Mucosa of rectum (tissue), 2 donors: ENCODE measurements at regions not wholly inside any gene's neighbourhood (a gene's known extent, or its start where the extent isn't known, plus 50 kb on each side); places are given as distances from the start of the nearest gene placed in this dataset.
A peak's percentile ranks its signal among the peaks of the same experiment; 100 is the strongest.

Source experiments
- H3K27ac ChIP-seq, 2 donors: one replicate each; pipeline ENCODE4 v1.7.0; 2013; ENCODE audit warnings: inconsistent platforms in 2 of 2, low read depth in 2 of 2, low read length in 2 of 2
- H3K27me3 ChIP-seq, 2 donors: one replicate each; pipeline ENCODE4 v1.7.0; 2013; ENCODE audit warnings: low read length in 2 of 2; ENCODE audit not compliant: control insufficient read depth in 2 of 2, insufficient read depth in 2 of 2
- H3K36me3 ChIP-seq, 2 donors: one replicate each; pipeline ENCODE4 v1.7.0; 2013; ENCODE audit warnings: low read length in 2 of 2; ENCODE audit not compliant: control insufficient read depth in 2 of 2, insufficient read depth in 2 of 2
- H3K4me1 ChIP-seq, 2 donors: one replicate each; pipeline ENCODE4 v1.7.0; 2013; ENCODE audit warnings: low read length in 2 of 2, mild to moderate bottlenecking in 1 of 2; ENCODE audit not compliant: control insufficient read depth in 2 of 2, insufficient read depth in 2 of 2
- H3K4me3 ChIP-seq, 2 donors: one replicate each; pipeline ENCODE4 v1.7.0; 2013; ENCODE audit warnings: low read length in 2 of 2
- H3K9ac ChIP-seq, 2 donors: one replicate each; pipeline ENCODE4 v1.7.0; 2013; ENCODE audit warnings: low read length in 2 of 2, low read depth in 1 of 2, mild to moderate bottlenecking in 1 of 2
- H3K9me3 ChIP-seq, 2 donors: one replicate each; pipeline ENCODE4 v1.7.0; 2013; ENCODE audit warnings: low read length in 2 of 2; ENCODE audit not compliant: control insufficient read depth in 2 of 2
- donor health status: healthy.
- donor health status: Normal muscosa, but diverticular disease.

DNA sequence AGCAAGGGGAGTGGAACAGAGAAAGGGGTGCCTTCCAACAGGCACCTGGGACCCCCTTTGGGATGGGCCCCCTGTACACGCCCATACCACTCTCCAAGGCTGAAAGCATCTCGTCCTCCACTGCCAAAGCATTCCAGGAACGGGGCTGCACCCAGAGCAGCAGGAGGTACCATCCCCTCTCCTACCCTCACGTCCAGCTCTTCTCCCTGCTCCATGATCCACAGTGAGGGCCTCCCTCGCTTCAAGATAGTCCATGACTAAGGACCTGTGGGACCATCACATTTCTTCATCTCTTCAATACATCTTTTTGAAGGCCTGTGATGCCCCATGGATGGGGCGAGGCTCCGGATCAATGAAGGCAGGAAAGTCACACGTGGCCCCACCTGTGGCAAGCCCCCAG is 209.9 kb downstream of the ANKRD60 start:
- Histone ChIP-seq H3K9me3 (no peaks in the 10 kb centered on the region), H3K27me3 (no peaks in the 10 kb centered on the region), H3K36me3 (no peaks in the 10 kb centered on the region), H3K4me3 (no peak overlapping the region), H3K27ac (no peak overlapping the region), H3K9ac (no peak overlapping the region), H3K4me1 (peaks cover 0 to 9% of the 10 kb centered on the region in 2 donors)

DNA sequence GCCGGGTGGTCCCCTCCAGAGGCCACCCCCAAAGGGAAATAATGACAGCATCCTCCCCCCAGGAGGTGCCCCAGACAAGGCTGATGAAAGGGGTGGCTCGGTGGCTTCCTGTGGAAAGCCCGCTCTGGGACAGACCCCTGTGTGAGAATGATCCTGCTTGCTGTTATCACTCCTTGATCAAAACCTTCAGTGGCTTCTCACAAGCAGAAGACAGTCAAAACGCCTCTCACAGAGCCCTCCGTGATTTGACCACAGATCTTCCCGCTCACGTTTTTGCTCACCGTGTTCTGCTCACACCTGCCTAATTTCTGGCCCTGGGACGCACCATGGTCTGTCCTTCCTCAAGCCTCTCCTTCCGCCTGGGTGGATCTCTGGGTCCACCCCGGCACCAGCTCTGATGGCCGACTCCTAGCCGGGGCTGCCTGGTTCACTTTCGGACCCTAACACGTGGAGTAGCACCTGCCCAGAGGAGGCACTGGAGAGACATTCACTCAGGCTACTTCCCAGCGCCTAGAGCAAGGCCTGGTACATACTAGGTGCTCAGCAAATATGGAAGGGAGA is 210.4 kb downstream of the ANKRD60 start:
- H3K4me1 ChIP-seq = peaks cover 0 to 9% of the 10 kb centered on the region in 2 donors
- H3K9ac ChIP-seq = no peak overlapping the region
- H3K27ac ChIP-seq = peak overlapping the region; percentile 24 to 39

DNA sequence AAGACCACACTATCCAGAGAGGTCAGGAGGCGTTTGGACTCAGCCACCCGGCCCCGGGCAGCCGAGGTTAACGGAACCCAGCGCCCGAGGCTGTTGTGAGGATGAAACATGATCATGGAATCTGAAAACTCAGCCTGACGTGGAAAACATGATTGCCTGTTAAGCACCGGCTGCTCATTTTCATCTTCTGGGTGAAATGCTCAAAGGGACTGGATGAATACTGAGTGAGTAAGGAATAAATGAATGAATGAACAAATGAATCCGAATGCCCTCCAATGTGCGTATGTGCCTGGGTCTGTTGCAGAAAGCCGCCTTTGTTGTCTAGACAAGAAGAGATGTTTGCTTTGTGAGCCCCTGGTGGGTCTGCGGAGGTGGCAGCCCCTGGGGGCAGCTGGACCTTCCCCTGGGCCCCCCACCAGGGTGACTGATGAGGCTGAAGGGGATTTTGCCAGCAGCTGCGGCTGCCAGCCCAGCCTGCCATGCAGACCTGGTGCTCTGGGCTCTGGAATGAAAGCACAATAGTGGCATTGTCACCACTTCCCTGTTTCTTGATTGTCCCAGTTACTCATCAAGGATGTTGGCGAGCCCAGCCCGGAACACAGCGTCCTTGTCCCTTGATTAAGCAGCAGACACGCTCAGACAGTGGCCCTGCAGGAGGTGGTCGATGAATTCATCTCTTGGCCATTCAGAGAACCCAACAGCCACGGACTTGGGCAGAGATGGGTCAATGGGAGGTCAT is 211.1 kb downstream of the ANKRD60 start:
- Histone ChIP-seq H3K36me3 (no peaks in the 10 kb centered on the region), H3K27me3 (no peaks in the 10 kb centered on the region), H3K9ac (peak overlapping the region in 1 of 2 donors; percentile 50), H3K4me1 (peaks cover 0 to 9% of the 10 kb centered on the region in 2 donors), H3K27ac (peak overlapping the region; percentile 35 to 69), H3K4me3 (no peak overlapping the region), H3K9me3 (no peaks in the 10 kb centered on the region)

More for the DNA sequence above, 210.4 kb downstream of the ANKRD60 start:
- Histone ChIP-seq H3K27me3 (no peaks in the 10 kb centered on the region), H3K9me3 (no peaks in the 10 kb centered on the region), H3K36me3 (no peaks in the 10 kb centered on the region), H3K4me3 (no peak overlapping the region)

DNA sequence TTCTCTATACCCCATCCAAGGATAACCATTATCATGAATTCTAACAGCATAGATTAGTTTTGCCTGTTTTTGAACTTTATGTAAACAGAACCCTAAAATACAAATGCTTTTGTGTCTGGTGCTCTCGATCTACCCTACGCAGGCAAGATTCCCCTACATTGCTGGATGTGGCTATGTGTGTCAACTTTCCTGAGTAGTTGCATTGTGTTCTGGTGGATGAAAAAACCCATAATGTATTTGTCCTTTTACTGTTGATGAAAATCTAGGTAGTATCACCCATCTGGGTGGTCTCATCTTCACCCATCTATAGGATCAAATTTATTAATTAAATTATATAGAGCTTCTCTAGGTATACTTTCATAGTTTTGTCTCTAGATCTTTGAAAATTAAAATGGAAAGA is 211.7 kb downstream of the ANKRD60 start:
- no peaks in the 10 kb centered on the region for H3K27me3 ChIP-seq
- H3K36me3 ChIP-seq = no peaks in the 10 kb centered on the region
- peaks cover 0 to 9% of the 10 kb centered on the region in 2 donors for H3K4me1 ChIP-seq
- H3K9me3 ChIP-seq = no peaks in the 10 kb centered on the region
- H3K27ac ChIP-seq = no peak overlapping the region
- no peak overlapping the region for H3K9ac ChIP-seq
- no peak overlapping the region for H3K4me3 ChIP-seq

DNA sequence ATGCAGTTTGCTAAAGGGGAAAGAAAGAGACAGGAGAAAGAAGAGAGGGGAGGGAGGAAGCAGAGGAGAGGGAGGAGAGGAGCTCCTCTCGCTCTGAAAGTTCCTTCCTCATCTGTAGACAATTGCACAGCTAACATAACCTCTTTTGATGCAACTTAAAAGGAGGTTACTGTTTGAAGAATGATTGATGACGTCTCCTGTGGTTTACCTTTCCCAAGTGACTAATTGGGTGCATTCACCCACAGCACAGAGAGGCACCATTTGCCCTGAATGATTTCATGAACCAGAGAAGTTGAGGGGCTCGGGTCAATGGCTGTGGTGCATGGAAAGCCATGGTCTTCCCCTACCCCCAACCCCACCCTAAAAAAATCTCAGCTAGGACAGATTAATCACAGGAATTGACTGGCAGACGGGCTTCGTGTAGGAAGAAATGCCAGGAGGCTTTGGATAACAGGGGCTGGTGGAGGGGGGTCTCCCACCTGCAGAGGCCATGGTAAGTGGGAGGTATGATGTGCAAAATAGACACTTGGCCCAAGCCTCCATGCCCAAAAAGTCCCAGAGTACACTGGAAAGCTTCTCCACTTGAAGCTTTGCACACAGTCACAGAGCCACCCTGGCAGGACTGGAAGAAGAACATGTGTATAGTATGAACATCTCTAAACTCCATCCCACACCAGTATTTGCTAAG is 213.7 kb downstream of the ANKRD60 start:
- Histone ChIP-seq H3K27ac (no peak overlapping the region), H3K9ac (no peak overlapping the region), H3K4me3 (no peak overlapping the region), H3K4me1 (peaks cover 0 to 9% of the 10 kb centered on the region in 2 donors), H3K9me3 (no peaks in the 10 kb centered on the region), H3K27me3 (no peaks in the 10 kb centered on the region), H3K36me3 (no peaks in the 10 kb centered on the region)

DNA sequence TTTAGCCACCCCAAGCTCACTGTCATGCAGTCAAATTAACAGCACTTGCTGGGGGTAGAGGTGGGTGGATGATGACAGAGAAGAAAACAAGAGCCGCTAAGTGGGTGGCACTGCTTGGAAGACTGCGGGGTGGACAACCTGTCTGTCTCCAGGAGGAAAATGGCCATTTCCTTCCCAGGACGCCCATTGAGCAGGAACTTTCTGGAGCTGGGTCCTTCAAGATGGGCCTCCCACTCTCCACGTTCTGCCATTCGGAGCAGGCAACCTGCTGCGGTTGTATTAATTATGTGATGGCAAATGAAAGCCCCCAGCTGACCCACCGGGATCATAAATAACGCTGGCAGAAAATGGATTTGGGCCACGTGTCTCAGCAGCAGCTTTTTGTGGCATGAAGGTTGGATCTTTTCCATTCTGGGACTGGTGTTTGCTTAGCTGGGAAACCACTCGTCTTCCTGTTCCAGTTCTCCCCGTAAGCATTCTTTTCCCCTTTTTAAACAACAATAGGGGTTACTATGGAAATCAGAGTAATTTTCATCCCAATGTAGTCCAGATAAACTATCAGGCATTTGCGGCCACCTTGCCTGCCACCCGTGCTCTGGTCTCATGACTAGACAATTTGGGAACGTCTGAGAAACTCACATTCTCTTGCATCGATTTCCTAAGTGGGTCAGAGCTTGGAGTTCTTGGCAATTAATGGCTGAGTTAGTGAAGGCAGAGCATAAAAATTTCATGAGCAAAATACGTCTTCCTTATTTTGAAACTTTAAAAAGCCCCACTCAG is 215.5 kb downstream of the ANKRD60 start:
- Histone ChIP-seq H3K36me3 (no peaks in the 10 kb centered on the region), H3K27ac (no peak overlapping the region), H3K4me3 (no peak overlapping the region), H3K9me3 (no peaks in the 10 kb centered on the region), H3K27me3 (no peaks in the 10 kb centered on the region), H3K9ac (no peak overlapping the region), H3K4me1 (peaks cover 0 to 8% of the 10 kb centered on the region in 2 donors)

DNA sequence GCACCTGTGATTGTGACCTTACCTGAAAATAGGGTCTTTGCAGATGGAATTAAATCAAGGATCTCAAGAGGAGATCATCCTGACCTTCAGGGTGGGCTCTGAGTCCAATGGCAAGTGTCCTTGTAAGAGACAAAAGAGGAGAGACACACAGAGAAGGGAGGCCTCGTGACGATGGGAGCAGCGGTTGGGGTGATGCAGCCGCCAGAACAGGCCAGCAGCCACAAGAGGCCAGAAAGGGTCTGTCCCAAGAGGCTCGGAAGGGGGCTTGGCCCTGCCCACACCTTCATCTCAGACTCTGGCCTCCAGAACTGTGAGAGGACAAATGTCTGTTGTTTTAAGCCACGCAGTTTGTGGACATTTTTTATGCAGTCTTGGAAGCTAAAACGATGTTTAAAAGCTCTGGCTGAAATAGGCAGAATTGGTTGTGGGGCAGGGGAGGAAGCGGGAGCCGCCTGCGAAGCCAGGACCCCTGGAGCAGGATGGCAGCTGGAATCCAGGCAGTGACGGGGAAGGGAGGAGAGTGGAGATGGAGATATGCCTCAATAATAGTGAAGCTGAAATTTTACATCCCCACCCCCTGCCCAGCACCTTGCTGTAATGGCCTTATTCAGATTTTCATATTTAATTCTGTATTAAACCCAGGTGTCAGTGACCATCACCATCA is 216.4 kb downstream of the ANKRD60 start:
- H3K4me1 ChIP-seq = no peaks in the 10 kb centered on the region
- no peak overlapping the region for H3K4me3 ChIP-seq
- H3K27ac ChIP-seq = no peak overlapping the region
- no peak overlapping the region for H3K9ac ChIP-seq
- no peaks in the 10 kb centered on the region for H3K36me3 ChIP-seq
- H3K9me3 ChIP-seq = no peaks in the 10 kb centered on the region
- H3K27me3 ChIP-seq = no peaks in the 10 kb centered on the region

DNA sequence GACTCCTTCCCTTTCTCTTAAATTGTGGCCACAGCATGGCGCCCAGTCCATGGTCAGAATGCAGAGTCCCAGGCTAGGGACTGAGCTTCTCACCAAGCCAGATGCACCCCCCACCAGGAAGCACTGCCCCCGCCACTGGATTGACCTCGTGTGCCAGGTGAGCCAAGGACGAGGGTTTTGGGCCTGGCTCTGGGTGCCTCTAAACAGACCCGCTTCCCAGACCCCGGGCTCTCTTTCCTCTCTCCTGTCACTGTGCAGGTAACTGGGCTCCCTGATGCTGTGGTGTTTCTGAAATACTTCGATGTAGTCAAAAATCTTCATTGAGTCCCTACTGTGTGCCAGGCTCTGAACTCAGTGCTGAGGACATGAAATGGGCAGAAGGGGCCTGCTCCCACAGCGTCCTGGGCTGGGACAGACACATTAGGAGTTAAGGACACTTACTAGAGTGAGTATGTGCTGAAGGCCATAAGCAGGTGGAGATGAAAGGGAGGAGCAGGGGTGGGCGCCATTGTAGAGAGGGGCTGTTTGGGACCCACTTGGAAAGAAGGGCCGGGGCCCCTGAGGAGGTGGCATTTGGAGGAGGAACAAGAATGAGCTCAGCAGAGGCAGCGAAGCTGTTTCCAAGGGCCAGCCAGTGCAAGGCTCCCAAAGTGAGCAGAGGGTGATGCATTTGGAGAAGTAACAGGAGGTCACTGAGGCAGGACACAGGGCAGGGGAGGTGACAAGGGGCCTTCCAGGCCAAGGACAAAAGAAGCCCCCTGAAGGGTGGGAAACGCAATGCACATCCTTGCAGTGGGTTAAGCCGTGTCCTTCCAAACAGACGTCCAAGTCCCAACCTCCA is 217.1 kb downstream of the ANKRD60 start:
- Histone ChIP-seq H3K27me3 (no peaks in the 10 kb centered on the region), H3K36me3 (no peaks in the 10 kb centered on the region), H3K27ac (no peak overlapping the region), H3K4me3 (no peak overlapping the region), H3K9ac (no peak overlapping the region), H3K4me1 (no peaks in the 10 kb centered on the region), H3K9me3 (no peaks in the 10 kb centered on the region)

DNA sequence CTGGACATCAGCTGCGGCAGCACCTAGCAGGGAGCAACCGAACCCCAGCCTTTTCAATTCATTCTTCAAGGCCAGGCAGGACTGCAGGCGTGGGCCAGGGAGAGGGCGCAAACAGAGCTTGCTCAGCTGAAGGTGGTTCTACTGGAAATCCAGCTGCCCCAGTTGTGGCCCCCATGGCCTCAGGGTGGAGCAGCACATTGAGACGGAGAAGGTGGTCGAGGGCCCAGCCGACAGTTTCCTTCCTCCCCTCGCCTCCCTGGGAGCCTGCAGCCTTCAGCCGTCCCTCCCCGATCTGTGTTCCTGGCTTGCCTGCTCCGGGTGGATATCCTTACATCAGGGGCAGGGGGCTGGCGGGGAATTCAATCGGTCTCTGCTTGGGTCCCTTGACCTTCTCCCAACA is 217.8 kb downstream of the ANKRD60 start:
- Histone ChIP-seq H3K27me3 (no peaks in the 10 kb centered on the region), H3K4me1 (no peaks in the 10 kb centered on the region), H3K4me3 (no peak overlapping the region), H3K36me3 (no peaks in the 10 kb centered on the region), H3K9me3 (no peaks in the 10 kb centered on the region), H3K27ac (no peak overlapping the region), H3K9ac (no peak overlapping the region)
